Thyroid gland (tissue), 4 donors: ENCODE measurements at regions not wholly inside any gene's neighbourhood (a gene's known extent, or its start where the extent isn't known, plus 50 kb on each side); places are given as distances from the start of the nearest gene placed in this dataset.
"Not testable (repeated sequence)": the region's sequence is repeated elsewhere in the genome, so short reads cannot be mapped to it uniquely, and the experiment has no call there.

Experiments used
- CTCF ChIP-seq, 6 experiments: fragments of 200-600 bp in 3 of 6; fragments of 450-650 bp in 3 of 6; sonication (generic) in 3 of 6; IDR thresholded peaks; one replicate each; pipeline ENCODE4 v1.5.1; 2016 to 2019; ENCODE audit warnings: antibody characterized with exemption in 6 of 6, mild to moderate bottlenecking in 2 of 6, inconsistent platforms in 1 of 6, moderate library complexity in 1 of 6
- POLR2A ChIP-seq, 2 donors: fragments of 450-650 bp; IDR thresholded peaks; one replicate each; pipeline ENCODE4 v1.6.1; 2017; ENCODE audit warnings: antibody characterized with exemption in 2 of 2, mild to moderate bottlenecking in 2 of 2, moderate library complexity in 1 of 2

GRCh38 chr10:117856426-117856825, 190.3 kb downstream of the RAB11FIP2 start:
- not testable (repeated sequence) for TF ChIP-seq CTCF, POLR2A (IDR thresholded peaks at IDR 0.05)
